ENCODE measurements at regions not wholly inside any gene's neighbourhood (a gene's known extent, or its start where the extent isn't known, plus 50 kb on each side); places are given as distances from the start of the nearest gene placed in this dataset.
"Not testable (repeated sequence)": the region's sequence is repeated elsewhere in the genome, so short reads cannot be mapped to it uniquely, and the experiment has no call there.

- H3K79me2 ChIP-seq (ENCODE audit: low read depth); POLR2A ChIA-PET (ENCODE audit: unreplicated experiment): not testable (repeated sequence)
Observed at GRCh38 chrX:134045372-134045771, 60.0 kb upstream of the GPC3 start.

DNA sequence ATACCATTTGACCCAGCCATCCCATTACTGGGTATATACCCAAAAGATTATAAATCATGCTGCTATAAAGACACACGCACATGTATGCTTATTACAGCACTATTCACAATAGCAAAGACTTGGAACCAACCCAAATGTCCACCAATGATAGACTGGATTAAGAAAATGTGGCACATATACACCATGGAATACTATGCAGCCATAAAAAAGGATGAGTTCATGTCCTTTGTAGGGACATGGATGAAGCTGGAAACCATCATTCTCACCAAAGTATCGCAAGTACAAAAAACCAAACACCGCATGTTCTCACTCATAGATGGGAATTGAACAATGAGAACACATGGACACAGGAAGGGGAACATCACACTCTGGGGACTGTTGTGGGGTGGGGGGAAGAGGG is 81.7 kb upstream of the GPC3 start:
- BruUV-seq (replicated peaks); POLR2A ChIA-PET (ENCODE audit: unreplicated experiment); H3K36me3 ChIP-seq (ENCODE audit: low read depth); H2AFZ ChIP-seq; DNase-seq; H3K4me3 ChIP-seq; H3K4me1 ChIP-seq (replicated peaks; ENCODE audit: insufficient read depth); H3K79me2 ChIP-seq (ENCODE audit: low read depth); H3K27me3 ChIP-seq (ENCODE audit: insufficient read depth, low read depth); H3F3A ChIP-seq (ENCODE audit: insufficient read depth, low read depth); intact Hi-C loops (cut with micrococcal nuclease; ENCODE audit: unreplicated experiment); H3K9me2 ChIP-seq (ENCODE audit: insufficient read depth); CTCF ChIA-PET; H4K20me1 ChIP-seq (ENCODE audit: insufficient read depth); H3K4me2 ChIP-seq; H3K9me3 ChIP-seq (ENCODE audit: insufficient read depth, low read depth); H3K27ac ChIP-seq: not testable (repeated sequence)

More at GRCh38 chrX:134045372-134045771, 60.0 kb upstream of the GPC3 start:
- H3F3A ChIP-seq (ENCODE audit: insufficient read depth, low read depth); H3K36me3 ChIP-seq (ENCODE audit: low read depth); H3K9me2 ChIP-seq (ENCODE audit: insufficient read depth); H2AFZ ChIP-seq; H3K27ac ChIP-seq; intact Hi-C loops (cut with micrococcal nuclease; ENCODE audit: unreplicated experiment); CTCF ChIA-PET; H3K4me1 ChIP-seq (replicated peaks; ENCODE audit: insufficient read depth); H3K27me3 ChIP-seq (ENCODE audit: insufficient read depth, low read depth); H3K9me3 ChIP-seq (ENCODE audit: insufficient read depth, low read depth); DNase-seq; H4K20me1 ChIP-seq (ENCODE audit: insufficient read depth); H3K4me3 ChIP-seq; BruUV-seq (replicated peaks); H3K4me2 ChIP-seq: not testable (repeated sequence)

DNA sequence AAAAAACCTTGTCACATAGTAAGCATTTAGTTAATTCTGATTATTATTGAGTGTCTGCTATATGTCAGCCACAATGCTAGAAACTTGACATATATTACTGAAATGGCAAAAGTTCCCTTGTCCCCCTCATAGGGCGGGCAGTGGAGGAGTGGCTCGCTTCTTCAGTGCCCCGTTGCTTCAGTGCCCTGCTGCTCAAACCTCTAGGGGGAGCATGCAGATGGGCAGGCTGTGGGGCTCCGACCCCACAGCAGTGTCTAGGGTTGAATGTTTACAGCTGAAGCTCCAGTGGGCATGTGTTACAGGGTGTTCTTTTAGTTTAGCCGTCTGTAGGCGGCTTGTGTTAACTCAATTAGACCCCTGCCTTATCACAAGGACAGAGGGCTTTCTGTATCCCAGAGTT is 86.5 kb upstream of the GPC3 start:
- H3K4me2 ChIP-seq; H4K20me1 ChIP-seq (ENCODE audit: insufficient read depth); DNase-seq; CTCF ChIA-PET; H3K4me1 ChIP-seq (replicated peaks; ENCODE audit: insufficient read depth); BruUV-seq (replicated peaks); H3K9me2 ChIP-seq (ENCODE audit: insufficient read depth); intact Hi-C loops (cut with micrococcal nuclease; ENCODE audit: unreplicated experiment); H3K27me3 ChIP-seq (ENCODE audit: insufficient read depth, low read depth); H3K36me3 ChIP-seq (ENCODE audit: low read depth); H3K79me2 ChIP-seq (ENCODE audit: low read depth); H3K9me3 ChIP-seq (ENCODE audit: insufficient read depth, low read depth); POLR2A ChIA-PET (ENCODE audit: unreplicated experiment); H3K27ac ChIP-seq; H2AFZ ChIP-seq; H3K4me3 ChIP-seq: not testable (repeated sequence)
- H3F3A ChIP-seq (ENCODE audit: insufficient read depth, low read depth) = peaks cover 13% of the 10 kb centered on the region; the same call in 1 of the 2 replicates

DNA sequence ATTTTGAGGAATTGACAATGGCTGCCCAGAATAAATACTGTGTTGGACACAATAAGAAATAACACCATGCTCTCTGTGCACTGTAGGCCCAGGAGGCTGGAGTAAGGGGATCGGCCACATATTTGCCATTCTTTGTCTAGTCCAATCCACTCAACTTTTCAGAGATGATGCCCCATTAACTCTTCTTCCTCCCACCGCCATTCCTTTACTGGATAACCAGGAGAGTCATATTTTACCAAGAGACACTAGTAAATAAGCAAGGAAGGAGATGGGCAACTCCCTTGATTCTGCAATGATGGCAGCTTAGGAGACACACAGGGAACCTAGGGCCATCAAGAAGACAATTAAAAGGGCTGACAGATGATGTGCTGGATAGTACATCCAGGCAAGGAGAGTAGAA is 87.9 kb upstream of the GPC3 start:
- Histone ChIP-seq H3K36me3 (ENCODE audit: low read depth) (no peaks in the 10 kb centered on the region), H3K4me3 (no peak overlapping the region), H3F3A (ENCODE audit: insufficient read depth, low read depth) (peaks cover 13% of the 10 kb centered on the region; the same call in 1 of the 2 replicates), H3K27ac (no peak overlapping the region), H4K20me1 (ENCODE audit: insufficient read depth) (no peaks in the 10 kb centered on the region), H2AFZ (no peak overlapping the region), H3K79me2 (ENCODE audit: low read depth) (no peaks in the 10 kb centered on the region), H3K9me3 (ENCODE audit: insufficient read depth, low read depth) (0 out of 2 replicates have a peak, but pooled peaks cover 6% of the 10 kb centered on the region), H3K4me1 (replicated peaks; ENCODE audit: insufficient read depth) (no peaks in the 10 kb centered on the region), H3K4me2 (no peak overlapping the region), H3K9me2 (ENCODE audit: insufficient read depth) (no peaks in the 10 kb centered on the region), H3K27me3 (ENCODE audit: insufficient read depth, low read depth) (no peaks in the 10 kb centered on the region)
- BruUV-seq (replicated peaks) = no TSS peak
- no peak for DNase-seq
- intact Hi-C loops (cut with micrococcal nuclease; ENCODE audit: unreplicated experiment) = no loop called here
- ChIA-PET CTCF (no interaction called here), POLR2A (ENCODE audit: unreplicated experiment) (no interaction called here)
- TF ChIP-seq, protein P1, sequence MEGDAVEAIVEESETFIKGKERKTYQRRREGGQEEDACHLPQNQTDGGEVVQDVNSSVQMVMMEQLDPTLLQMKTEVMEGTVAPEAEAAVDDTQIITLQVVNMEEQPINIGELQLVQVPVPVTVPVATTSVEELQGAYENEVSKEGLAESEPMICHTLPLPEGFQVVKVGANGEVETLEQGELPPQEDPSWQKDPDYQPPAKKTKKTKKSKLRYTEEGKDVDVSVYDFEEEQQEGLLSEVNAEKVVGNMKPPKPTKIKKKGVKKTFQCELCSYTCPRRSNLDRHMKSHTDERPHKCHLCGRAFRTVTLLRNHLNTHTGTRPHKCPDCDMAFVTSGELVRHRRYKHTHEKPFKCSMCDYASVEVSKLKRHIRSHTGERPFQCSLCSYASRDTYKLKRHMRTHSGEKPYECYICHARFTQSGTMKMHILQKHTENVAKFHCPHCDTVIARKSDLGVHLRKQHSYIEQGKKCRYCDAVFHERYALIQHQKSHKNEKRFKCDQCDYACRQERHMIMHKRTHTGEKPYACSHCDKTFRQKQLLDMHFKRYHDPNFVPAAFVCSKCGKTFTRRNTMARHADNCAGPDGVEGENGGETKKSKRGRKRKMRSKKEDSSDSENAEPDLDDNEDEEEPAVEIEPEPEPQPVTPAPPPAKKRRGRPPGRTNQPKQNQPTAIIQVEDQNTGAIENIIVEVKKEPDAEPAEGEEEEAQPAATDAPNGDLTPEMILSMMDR (conservative IDR thresholded peaks at IDR 0.05) = no peak
- no peak for TF ChIP-seq EZH2 (IDR thresholded peaks at IDR 0.05; ENCODE audit: low read depth)

- no peaks in the 10 kb centered on the region for H3K27me3 ChIP-seq (ENCODE audit: insufficient read depth, low read depth)
- H3F3A ChIP-seq (ENCODE audit: insufficient read depth, low read depth) = peaks cover 13% of the 10 kb centered on the region; the same call in 1 of the 2 replicates
- H3K9me2 ChIP-seq (ENCODE audit: insufficient read depth) = no peaks in the 10 kb centered on the region
- intact Hi-C loops (cut with micrococcal nuclease; ENCODE audit: unreplicated experiment) = no loop called here
- DNase-seq = peak in 1 of 2 experiments; percentile 37
- H3K79me2 ChIP-seq (ENCODE audit: low read depth) = no peaks in the 10 kb centered on the region
- CTCF ChIA-PET = no interaction called here
- no peaks in the 10 kb centered on the region for H4K20me1 ChIP-seq (ENCODE audit: insufficient read depth)
- H3K4me2 ChIP-seq = no peak overlapping the region
- POLR2A ChIA-PET (ENCODE audit: unreplicated experiment) = no interaction called here
- H2AFZ ChIP-seq = no peak overlapping the region
- no peak overlapping the region for H3K27ac ChIP-seq
- no peak overlapping the region for H3K4me3 ChIP-seq
- 0 out of 2 replicates have a peak, but pooled peaks cover 6% of the 10 kb centered on the region for H3K9me3 ChIP-seq (ENCODE audit: insufficient read depth, low read depth)
- BruUV-seq (replicated peaks) = no TSS peak
- no peaks in the 10 kb centered on the region for H3K36me3 ChIP-seq (ENCODE audit: low read depth)
- no peaks in the 10 kb centered on the region for H3K4me1 ChIP-seq (replicated peaks; ENCODE audit: insufficient read depth)
- no peak for TF ChIP-seq EZH2 (IDR thresholded peaks at IDR 0.05; ENCODE audit: low read depth)
- TF ChIP-seq, protein P1 (conservative IDR thresholded peaks at IDR 0.05) = no peak
Observed at GRCh38 chrX:134074151-134074550, 88.8 kb upstream of the GPC3 start.

Measured in PC-9 (cell line).